GM12872 (cell line): ENCODE measurements at regions not wholly inside any gene's neighbourhood (a gene's known extent, or its start where the extent isn't known, plus 50 kb on each side); places are given as distances from the start of the nearest gene placed in this dataset.

ENCODE experiments used
- TF ChIP-seq, protein P1 (sequence below): IDR thresholded peaks from 3 replicates; pipeline ENCODE4 v1.5.1; 2011; ENCODE audit warnings: low read depth, mild to moderate bottlenecking, low read length, moderate library complexity; ENCODE audit not compliant: insufficient read depth

- TF ChIP-seq, protein P1, sequence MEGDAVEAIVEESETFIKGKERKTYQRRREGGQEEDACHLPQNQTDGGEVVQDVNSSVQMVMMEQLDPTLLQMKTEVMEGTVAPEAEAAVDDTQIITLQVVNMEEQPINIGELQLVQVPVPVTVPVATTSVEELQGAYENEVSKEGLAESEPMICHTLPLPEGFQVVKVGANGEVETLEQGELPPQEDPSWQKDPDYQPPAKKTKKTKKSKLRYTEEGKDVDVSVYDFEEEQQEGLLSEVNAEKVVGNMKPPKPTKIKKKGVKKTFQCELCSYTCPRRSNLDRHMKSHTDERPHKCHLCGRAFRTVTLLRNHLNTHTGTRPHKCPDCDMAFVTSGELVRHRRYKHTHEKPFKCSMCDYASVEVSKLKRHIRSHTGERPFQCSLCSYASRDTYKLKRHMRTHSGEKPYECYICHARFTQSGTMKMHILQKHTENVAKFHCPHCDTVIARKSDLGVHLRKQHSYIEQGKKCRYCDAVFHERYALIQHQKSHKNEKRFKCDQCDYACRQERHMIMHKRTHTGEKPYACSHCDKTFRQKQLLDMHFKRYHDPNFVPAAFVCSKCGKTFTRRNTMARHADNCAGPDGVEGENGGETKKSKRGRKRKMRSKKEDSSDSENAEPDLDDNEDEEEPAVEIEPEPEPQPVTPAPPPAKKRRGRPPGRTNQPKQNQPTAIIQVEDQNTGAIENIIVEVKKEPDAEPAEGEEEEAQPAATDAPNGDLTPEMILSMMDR = no peak
These were observed 86.2 kb upstream of the SEL1L start for GRCh38 chr14:81619816-81620215.

GRCh38 chr14:81625343-81625742 lies 91.7 kb upstream of the SEL1L start:
- TF ChIP-seq, protein P1 = 0 out of 3 replicates have a peak, but pooled peaks have one; percentile 10

- TF ChIP-seq, protein P1 = no peak
These were observed 98.5 kb upstream of the SEL1L start for GRCh38 chr14:81632157-81632556.

DNA sequence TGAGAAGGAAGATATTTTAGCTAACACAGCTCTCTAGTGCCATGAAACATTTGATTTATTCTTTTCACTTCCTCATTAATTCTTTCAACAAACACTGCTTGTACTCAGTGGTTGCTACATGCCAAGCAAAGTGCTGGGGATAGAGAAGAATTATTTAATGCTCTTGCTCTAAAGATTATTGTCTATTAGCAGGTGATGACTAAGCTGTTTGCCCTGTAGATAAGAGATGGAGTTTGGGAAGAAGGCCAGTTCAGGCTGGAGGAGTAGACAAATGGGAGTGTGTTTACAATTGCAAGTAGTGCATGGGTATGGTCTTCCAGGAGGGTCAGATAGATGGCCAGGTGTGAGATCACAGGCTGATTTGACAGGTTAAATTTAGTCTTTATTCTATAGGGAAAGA lies 99.8 kb upstream of the SEL1L start:
- TF ChIP-seq, protein P1 = no peak

GRCh38 chr14:81637639-81638038 lies 104.0 kb upstream of the SEL1L start:
- TF ChIP-seq, protein P1 = no peak

DNA sequence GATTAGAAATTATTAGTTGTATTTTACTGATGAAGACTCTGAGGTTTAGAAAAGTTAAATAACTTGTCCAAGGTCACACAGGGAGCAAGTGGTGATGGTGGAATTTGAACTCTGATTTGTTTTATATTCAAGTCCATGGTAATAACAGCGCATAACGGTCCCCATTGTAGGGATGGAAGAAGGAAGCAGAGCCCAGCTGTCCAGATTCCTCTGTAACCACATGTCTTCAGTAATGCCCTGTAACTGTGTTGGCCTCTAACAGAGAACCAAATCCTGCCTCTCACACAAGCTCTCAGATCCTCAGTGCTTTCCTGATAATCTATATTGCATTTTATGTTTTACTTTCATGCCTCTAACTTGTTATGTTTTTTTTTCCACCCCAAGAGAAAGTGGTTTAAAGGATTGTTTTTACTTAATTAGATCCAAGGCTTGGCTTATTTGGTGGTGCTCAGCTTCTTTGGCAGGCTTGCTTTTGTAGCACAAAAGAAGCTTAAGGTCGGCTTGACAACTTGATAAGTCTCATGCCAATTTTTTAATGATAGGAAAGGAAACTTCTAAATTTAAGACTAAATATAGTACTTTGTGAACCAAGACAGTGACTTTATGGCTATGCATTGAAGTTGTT lies 105.1 kb upstream of the SEL1L start:
- TF ChIP-seq, protein P1 = no peak

DNA sequence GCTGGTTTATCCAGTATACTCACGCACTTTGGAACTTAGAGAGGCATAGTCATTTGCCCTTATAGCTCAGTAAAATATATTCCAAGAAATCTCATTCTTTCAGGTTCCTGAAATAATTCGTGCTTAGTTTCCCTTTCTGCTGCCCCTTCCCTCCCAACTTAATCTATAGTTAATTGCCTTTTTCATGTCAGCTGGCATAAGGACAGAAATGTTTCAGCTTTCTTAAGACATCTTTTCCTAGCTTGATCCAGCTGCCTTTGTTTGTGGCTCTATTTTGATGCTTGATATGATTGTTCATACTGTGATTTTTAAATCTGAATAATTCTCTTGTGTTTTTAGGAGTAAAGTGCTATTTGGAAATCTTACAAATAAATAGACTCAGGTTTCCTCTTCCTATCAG lies 120.0 kb upstream of the SEL1L start:
- TF ChIP-seq, protein P1 = no peak
